ENCODE measurements at regions not wholly inside any gene's neighbourhood (a gene's known extent, or its start where the extent isn't known, plus 50 kb on each side); places are given as distances from the start of the nearest gene placed in this dataset.

- Histone ChIP-seq H3K4me1 (ENCODE audit: control insufficient read depth in 1 of 2, insufficient read depth in 2 of 2, low read length in 2 of 2) (no peaks in the 10 kb centered on the region), H3K4me3 (ENCODE audit: low read depth in 1 of 2, low read length in 2 of 2) (no peak overlapping the region), H3K27me3 (ENCODE audit: low read depth, low read length) (no peaks in the 10 kb centered on the region), H3K9me3 (ENCODE audit: control insufficient read depth in 1 of 2, low read length in 2 of 2) (no peaks in the 10 kb centered on the region), H3K27ac (ENCODE audit: low read length) (no peak overlapping the region), H3K36me3 (ENCODE audit: control insufficient read depth in 1 of 2, insufficient read depth in 2 of 2, low read length in 2 of 2) (no peaks in the 10 kb centered on the region)
Observed at GRCh38 chr11:134468081-134468668, 56.1 kb upstream of the B3GAT1 start.

DNA sequence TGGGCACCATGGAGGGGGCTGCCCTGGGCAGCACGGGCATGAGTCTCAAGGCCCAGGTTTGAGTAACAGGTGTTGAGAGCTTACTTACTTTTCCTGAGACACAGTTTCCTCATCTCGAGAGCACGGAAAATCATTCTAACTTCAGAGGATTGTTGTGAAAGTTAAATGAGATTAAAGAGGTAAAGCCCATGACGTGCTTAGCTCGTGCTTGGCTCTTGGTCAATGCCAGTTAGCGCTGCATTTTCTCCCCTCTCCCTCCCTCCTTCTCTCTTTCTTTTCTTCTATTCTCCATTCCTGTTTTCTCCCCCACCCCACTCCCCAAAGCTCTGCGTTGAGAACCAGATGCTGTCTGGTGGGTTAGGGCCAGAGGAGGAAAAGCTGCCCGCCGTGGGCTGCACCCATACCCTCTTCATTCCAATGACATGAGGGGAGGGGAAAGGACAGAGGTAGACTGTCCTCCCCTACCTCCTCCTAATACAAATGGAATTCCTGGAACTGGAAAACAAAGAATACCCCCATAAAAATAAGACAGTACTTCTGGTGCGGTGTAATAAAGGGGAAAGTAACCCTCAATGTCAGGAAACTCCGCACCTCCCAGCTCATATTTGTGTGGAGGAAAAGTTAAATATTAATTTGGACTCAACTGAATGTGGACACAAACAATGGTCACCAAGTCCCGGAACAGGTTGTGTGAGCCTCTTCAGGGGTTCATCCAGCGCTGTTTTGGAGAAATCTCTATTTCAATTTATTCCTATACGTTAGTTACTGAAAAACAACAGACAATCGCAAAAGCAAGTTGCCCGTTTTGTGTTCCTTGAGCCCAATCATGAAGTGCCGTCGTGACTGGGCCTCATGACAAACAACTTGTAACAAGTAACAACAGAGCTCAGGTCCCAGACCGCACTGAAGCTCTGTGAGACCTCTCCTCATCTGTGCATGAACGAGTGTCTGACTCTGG lies 54.8 kb upstream of the B3GAT1 start:
- Histone ChIP-seq H3K9me3 (ENCODE audit: control insufficient read depth in 1 of 2, low read length in 2 of 2) (no peaks in the 10 kb centered on the region), H3K36me3 (ENCODE audit: control insufficient read depth in 1 of 2, insufficient read depth in 2 of 2, low read length in 2 of 2) (no peaks in the 10 kb centered on the region), H3K27ac (ENCODE audit: low read length) (peak overlapping the region; percentile 58), H3K4me1 (ENCODE audit: control insufficient read depth in 1 of 2, insufficient read depth in 2 of 2, low read length in 2 of 2) (no peaks in the 10 kb centered on the region), H3K4me3 (ENCODE audit: low read depth in 1 of 2, low read length in 2 of 2) (peak overlapping the region in 1 of 2 donors; percentile 21), H3K27me3 (ENCODE audit: low read depth, low read length) (no peaks in the 10 kb centered on the region)

- H3K9me3 ChIP-seq (ENCODE audit: control insufficient read depth in 1 of 2, low read length in 2 of 2), result no peaks in the 10 kb centered on the region
- H3K36me3 ChIP-seq (ENCODE audit: control insufficient read depth in 1 of 2, insufficient read depth in 2 of 2, low read length in 2 of 2), result no peaks in the 10 kb centered on the region
- no peak overlapping the region for H3K27ac ChIP-seq (ENCODE audit: low read length)
- H3K4me3 ChIP-seq (ENCODE audit: low read depth in 1 of 2, low read length in 2 of 2), result no peak overlapping the region
- H3K27me3 ChIP-seq (ENCODE audit: low read depth, low read length), result no peaks in the 10 kb centered on the region
- H3K4me1 ChIP-seq (ENCODE audit: control insufficient read depth in 1 of 2, insufficient read depth in 2 of 2, low read length in 2 of 2), result no peaks in the 10 kb centered on the region
Observed at GRCh38 chr11:134466156-134466555, 54.1 kb upstream of the B3GAT1 start.

GRCh38 chr11:134464981-134465730 lies 53.1 kb upstream of the B3GAT1 start:
- Histone ChIP-seq H3K27ac (ENCODE audit: low read length) (no peak overlapping the region), H3K9me3 (ENCODE audit: control insufficient read depth in 1 of 2, low read length in 2 of 2) (no peaks in the 10 kb centered on the region), H3K4me1 (ENCODE audit: control insufficient read depth in 1 of 2, insufficient read depth in 2 of 2, low read length in 2 of 2) (no peaks in the 10 kb centered on the region), H3K27me3 (ENCODE audit: low read depth, low read length) (no peaks in the 10 kb centered on the region), H3K4me3 (ENCODE audit: low read depth in 1 of 2, low read length in 2 of 2) (no peak overlapping the region), H3K36me3 (ENCODE audit: control insufficient read depth in 1 of 2, insufficient read depth in 2 of 2, low read length in 2 of 2) (no peaks in the 10 kb centered on the region)

DNA sequence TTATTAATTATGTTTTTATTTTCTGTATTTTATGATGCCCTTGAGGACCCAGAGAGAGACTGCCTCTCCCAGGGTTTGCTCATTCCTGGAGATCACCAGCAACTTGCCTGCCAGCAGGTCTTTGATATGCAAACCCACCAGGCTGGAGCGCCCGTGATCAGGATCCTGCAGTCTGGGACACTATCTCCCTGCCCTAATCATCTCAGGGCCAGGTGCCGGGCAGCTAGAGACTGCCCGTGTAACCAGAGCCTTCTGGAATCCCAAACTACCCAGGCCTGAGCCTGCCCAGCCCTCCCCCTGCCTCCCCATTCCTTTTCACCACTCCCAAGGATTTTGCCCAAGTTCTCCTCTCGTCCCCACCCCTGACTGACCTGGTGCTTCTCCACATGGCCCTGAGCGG lies 52.2 kb upstream of the B3GAT1 start:
- Histone ChIP-seq H3K9me3 (ENCODE audit: control insufficient read depth in 1 of 2, low read length in 2 of 2) (no peaks in the 10 kb centered on the region), H3K27me3 (ENCODE audit: low read depth, low read length) (no peaks in the 10 kb centered on the region), H3K4me1 (ENCODE audit: control insufficient read depth in 1 of 2, insufficient read depth in 2 of 2, low read length in 2 of 2) (no peaks in the 10 kb centered on the region), H3K27ac (ENCODE audit: low read length) (no peak overlapping the region), H3K36me3 (ENCODE audit: control insufficient read depth in 1 of 2, insufficient read depth in 2 of 2, low read length in 2 of 2) (no peaks in the 10 kb centered on the region), H3K4me3 (ENCODE audit: low read depth in 1 of 2, low read length in 2 of 2) (no peak overlapping the region)

DNA sequence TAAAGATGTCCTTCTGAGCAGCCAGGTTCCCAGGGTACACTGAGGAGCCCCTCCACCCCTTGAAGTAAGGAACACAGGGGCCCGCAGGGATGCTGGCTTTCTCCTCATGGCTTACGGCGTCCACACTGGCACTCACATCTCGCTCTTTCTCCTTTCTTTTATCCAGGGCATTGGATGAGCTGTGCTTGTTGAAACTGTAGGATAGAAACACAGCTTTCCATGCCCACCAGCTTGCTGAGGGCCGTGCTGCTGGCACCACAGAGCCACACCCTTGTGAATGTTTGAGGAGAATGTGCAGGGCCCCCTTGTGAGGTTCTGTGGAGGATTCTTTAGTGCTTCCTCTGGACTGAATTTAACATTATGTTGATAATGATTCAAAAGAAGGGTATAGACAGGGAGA lies 51.7 kb upstream of the B3GAT1 start:
- Histone ChIP-seq H3K4me3 (ENCODE audit: low read depth in 1 of 2, low read length in 2 of 2) (no peak overlapping the region), H3K4me1 (ENCODE audit: control insufficient read depth in 1 of 2, insufficient read depth in 2 of 2, low read length in 2 of 2) (no peaks in the 10 kb centered on the region), H3K27me3 (ENCODE audit: low read depth, low read length) (no peaks in the 10 kb centered on the region), H3K36me3 (ENCODE audit: control insufficient read depth in 1 of 2, insufficient read depth in 2 of 2, low read length in 2 of 2) (no peaks in the 10 kb centered on the region), H3K9me3 (ENCODE audit: control insufficient read depth in 1 of 2, low read length in 2 of 2) (no peaks in the 10 kb centered on the region), H3K27ac (ENCODE audit: low read length) (no peak overlapping the region)
